Progenitor cell of endocrine pancreas (in vitro differentiated cells): ENCODE measurements at regions not wholly inside any gene's neighbourhood (a gene's known extent, or its start where the extent isn't known, plus 50 kb on each side); places are given as distances from the start of the nearest gene placed in this dataset.

ENCODE experiments used
- DNase-seq: peaks from one replicate; pipeline ENCODE4 v3.0.0; 2021; ENCODE audit warnings: low spot score; ENCODE audit not compliant: unreplicated experiment
- H3K27ac Mint-ChIP-seq: 2 replicates; pipeline ENCODE4 v1.8.0; 2021; ENCODE audit warnings: mild to moderate bottlenecking, moderate library complexity, mixed read lengths
- H3K27me3 Mint-ChIP-seq: 2 replicates; pipeline ENCODE4 v1.8.0; 2021; ENCODE audit warnings: mixed read lengths
- H3K36me3 Mint-ChIP-seq: 2 replicates; pipeline ENCODE4 v1.8.0; 2022; ENCODE audit warnings: mixed read lengths; ENCODE audit not compliant: insufficient read depth
- H3K4me1 Mint-ChIP-seq: 2 replicates; pipeline ENCODE4 v1.8.0; 2021; ENCODE audit warnings: low read depth, mixed read lengths
- H3K4me3 Mint-ChIP-seq: 2 replicates; pipeline ENCODE4 v1.8.0; 2021; ENCODE audit warnings: low read depth, mild to moderate bottlenecking, moderate library complexity, mixed read lengths
- H3K9me3 Mint-ChIP-seq: 2 replicates; pipeline ENCODE4 v1.8.0; 2021; ENCODE audit warnings: low read depth, mixed read lengths
- TF ChIP-seq, protein P1 (sequence below): fragments of 200-600 bp; sonication (generic); IDR thresholded peaks from one replicate; pipeline ENCODE4 v1.5.0; 2021; ENCODE audit warnings: antibody characterized with exemption, mild to moderate bottlenecking; ENCODE audit not compliant: unreplicated experiment

DNA sequence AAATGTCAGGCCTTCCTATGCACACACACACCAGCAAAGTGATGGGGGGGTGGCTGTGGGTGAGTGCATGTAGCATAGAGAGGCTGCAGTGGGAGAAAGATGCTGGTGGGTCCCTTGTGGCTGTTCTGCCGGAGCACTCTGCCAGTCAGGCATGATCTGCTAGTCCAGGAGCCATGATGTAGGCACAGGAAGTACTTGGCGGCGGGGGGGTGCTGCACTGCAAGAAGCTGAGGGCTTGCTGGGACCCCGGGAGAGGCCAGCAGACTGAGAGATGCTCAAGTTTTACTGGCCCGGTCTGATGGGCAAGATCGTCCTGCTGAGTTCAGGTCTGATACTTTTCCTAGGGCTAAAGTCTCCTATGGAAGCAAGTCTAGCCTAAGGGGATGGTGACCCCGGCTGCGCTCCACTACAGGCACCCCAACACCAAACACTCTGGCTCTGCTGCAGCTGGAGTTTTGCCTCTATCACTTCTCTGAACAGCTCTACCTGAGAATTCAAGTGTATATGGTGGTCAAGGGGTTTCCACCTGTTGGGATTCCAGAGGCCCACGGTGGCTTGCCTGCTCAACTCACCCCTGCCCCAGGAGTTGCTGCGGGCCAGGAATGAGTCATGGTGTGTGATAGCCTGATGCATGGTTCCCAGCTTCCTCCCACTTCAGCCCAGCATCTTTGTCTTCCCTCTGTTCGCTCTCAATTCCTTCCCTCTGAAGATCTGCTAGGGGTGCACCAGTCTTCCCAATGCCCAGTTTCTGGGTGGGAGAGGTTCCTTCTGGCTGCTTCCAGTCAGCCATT lies 971.8 kb upstream of the ADGRB3 start:
- H3K9me3 Mint-ChIP-seq, result no peaks in the 10 kb centered on the region
- TF ChIP-seq, protein P1, sequence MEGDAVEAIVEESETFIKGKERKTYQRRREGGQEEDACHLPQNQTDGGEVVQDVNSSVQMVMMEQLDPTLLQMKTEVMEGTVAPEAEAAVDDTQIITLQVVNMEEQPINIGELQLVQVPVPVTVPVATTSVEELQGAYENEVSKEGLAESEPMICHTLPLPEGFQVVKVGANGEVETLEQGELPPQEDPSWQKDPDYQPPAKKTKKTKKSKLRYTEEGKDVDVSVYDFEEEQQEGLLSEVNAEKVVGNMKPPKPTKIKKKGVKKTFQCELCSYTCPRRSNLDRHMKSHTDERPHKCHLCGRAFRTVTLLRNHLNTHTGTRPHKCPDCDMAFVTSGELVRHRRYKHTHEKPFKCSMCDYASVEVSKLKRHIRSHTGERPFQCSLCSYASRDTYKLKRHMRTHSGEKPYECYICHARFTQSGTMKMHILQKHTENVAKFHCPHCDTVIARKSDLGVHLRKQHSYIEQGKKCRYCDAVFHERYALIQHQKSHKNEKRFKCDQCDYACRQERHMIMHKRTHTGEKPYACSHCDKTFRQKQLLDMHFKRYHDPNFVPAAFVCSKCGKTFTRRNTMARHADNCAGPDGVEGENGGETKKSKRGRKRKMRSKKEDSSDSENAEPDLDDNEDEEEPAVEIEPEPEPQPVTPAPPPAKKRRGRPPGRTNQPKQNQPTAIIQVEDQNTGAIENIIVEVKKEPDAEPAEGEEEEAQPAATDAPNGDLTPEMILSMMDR, result no peak
- no peaks in the 10 kb centered on the region for H3K36me3 Mint-ChIP-seq
- no peak overlapping the region for H3K27ac Mint-ChIP-seq
- no peak overlapping the region for H3K4me3 Mint-ChIP-seq
- no peaks in the 10 kb centered on the region for H3K27me3 Mint-ChIP-seq
- H3K4me1 Mint-ChIP-seq, result no peaks in the 10 kb centered on the region
- no peak for DNase-seq

DNA sequence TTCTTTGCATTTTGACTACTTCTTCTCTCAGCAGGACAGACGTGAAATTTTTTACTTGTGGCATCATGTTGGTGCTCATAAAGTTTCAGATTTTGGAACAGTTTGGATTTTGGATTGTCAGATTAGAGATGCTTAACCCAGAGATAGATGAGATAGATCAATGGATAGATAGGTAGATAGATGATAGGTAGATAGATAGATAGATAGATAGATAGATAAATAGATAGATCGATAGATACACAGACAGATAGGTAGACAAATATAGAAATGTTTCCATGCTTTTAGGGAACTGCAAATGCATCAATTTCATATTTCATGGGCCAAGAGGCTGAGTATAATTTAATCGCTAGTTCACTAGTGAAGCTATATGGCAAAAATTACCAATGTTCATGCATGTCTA lies 981.5 kb upstream of the ADGRB3 start:
- H3K27ac Mint-ChIP-seq, result no peak overlapping the region
- TF ChIP-seq, protein P1, result no peak
- no peaks in the 10 kb centered on the region for H3K9me3 Mint-ChIP-seq
- DNase-seq, result no peak
- H3K36me3 Mint-ChIP-seq, result no peaks in the 10 kb centered on the region
- H3K27me3 Mint-ChIP-seq, result no peaks in the 10 kb centered on the region
- no peak overlapping the region for H3K4me3 Mint-ChIP-seq
- no peaks in the 10 kb centered on the region for H3K4me1 Mint-ChIP-seq

DNA sequence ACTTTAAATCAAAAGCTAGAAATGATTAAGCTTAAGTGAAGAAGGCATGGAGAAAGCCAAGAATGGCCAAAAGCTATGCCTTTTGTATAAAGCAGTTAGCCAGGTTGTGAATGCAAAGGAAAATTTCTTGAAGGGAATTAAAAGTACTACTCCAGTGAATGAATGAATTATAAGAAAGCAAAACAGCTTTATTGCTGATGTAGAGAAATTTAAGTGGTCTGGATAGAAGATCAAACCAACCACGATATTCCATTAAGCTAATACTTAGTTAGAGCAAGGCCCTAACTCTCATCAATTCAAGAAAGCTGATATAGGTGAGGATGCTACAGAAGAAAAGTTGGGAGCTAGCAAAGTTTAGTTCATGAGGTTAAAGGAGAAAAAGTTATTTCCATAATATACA lies 988.5 kb upstream of the ADGRB3 start:
- H3K27ac Mint-ChIP-seq, result no peak overlapping the region
- DNase-seq, result no peak

DNA sequence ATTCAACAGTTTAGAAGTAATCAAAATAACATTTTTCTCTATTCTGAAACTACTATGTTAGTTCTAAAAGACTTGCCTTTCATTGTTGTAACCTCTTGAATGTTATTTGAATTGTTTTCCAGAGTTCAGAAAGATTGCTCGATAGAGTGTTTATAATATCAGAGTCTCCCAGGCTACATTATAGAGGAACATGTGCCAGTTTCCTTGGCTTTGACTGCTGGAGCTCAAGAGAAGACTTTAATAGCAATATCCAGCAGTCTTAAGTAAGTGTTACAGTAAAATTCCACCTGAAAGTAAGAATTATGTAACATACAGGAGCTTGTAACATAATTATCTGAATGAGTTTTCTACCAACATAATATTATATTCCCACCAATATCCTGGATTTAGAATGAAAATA lies 991.8 kb upstream of the ADGRB3 start:
- H3K9me3 Mint-ChIP-seq, result no peaks in the 10 kb centered on the region
- TF ChIP-seq, protein P1, result no peak
- no peaks in the 10 kb centered on the region for H3K4me1 Mint-ChIP-seq
- DNase-seq, result no peak
- no peak overlapping the region for H3K27ac Mint-ChIP-seq
- no peaks in the 10 kb centered on the region for H3K27me3 Mint-ChIP-seq
- H3K4me3 Mint-ChIP-seq, result no peak overlapping the region
- no peaks in the 10 kb centered on the region for H3K36me3 Mint-ChIP-seq

More for the DNA sequence above, 988.5 kb upstream of the ADGRB3 start:
- Mint-ChIP-seq H3K27me3 (no peaks in the 10 kb centered on the region), H3K4me3 (no peak overlapping the region), H3K9me3 (no peaks in the 10 kb centered on the region), H3K4me1 (no peaks in the 10 kb centered on the region), H3K36me3 (no peaks in the 10 kb centered on the region)
- TF ChIP-seq, protein P1, result no peak

DNA sequence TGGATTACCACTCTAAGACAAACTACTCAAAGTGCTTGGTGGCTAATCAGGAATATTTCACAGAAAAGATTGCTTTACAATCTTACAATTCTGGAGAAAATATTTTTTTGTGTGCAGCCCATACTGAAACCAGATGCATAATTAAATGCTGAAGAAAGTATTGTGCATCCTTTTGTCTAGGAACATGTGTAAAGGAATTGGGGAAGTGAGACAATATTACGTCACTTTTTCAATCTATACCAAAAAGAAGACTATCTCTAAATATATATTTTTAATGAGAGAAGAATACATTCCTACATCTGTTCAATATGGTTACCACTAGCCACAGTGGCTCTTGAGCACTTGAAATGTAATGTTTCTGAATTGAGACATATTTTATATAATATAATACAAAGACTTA lies 992.5 kb upstream of the ADGRB3 start:
- no peak for DNase-seq
- H3K36me3 Mint-ChIP-seq, result no peaks in the 10 kb centered on the region
- TF ChIP-seq, protein P1, result no peak
- no peaks in the 10 kb centered on the region for H3K9me3 Mint-ChIP-seq
- H3K4me1 Mint-ChIP-seq, result no peaks in the 10 kb centered on the region
- H3K27ac Mint-ChIP-seq, result no peak overlapping the region
- H3K4me3 Mint-ChIP-seq, result no peak overlapping the region
- no peaks in the 10 kb centered on the region for H3K27me3 Mint-ChIP-seq
